ENCODE measurements at regions not wholly inside any gene's neighbourhood (a gene's known extent, or its start where the extent isn't known, plus 50 kb on each side); places are given as distances from the start of the nearest gene placed in this dataset.

GRCh38 chr15:89400116-89400781 lies 65.6 kb upstream of the POLG start:
- Histone ChIP-seq H3K27me3 (ENCODE audit: control insufficient read depth, insufficient read depth, low read length) (peaks cover 35% of the 10 kb centered on the region), H3K9me3 (ENCODE audit: control insufficient read depth, insufficient read depth, low read length) (no peaks in the 10 kb centered on the region), H3K36me3 (ENCODE audit: control insufficient read depth, insufficient read depth, low read length) (peaks cover 23% of the 10 kb centered on the region), H3K27ac (ENCODE audit: low read depth, low read length) (peak overlapping the region; percentile 94), H3K4me3 (ENCODE audit: low read depth, low read length) (peak overlapping the region; percentile 57), H3K4me1 (ENCODE audit: control insufficient read depth, insufficient read depth, low read length) (peaks cover 77% of the 10 kb centered on the region)
- DNase-seq (ENCODE audit: low read depth in 4 of 6, low spot score in 6 of 6), result peak in 2 of 6 donors; percentile 83 to 86
- under 1% methylated on average over 49 of the region's 55 CpGs for WGBS (ENCODE audit: insufficient coverage)

- WGBS (ENCODE audit: insufficient coverage), result under 1% methylated on average over 58 of the region's 68 CpGs
- peaks cover 30% of the 10 kb centered on the region for H3K27me3 ChIP-seq (ENCODE audit: control insufficient read depth, insufficient read depth, low read length)
- peak in 2 of 6 donors; percentile 91 to 92 for DNase-seq (ENCODE audit: low read depth in 4 of 6, low spot score in 6 of 6)
- H3K4me3 ChIP-seq (ENCODE audit: low read depth, low read length), result peak overlapping the region; percentile 57
- H3K36me3 ChIP-seq (ENCODE audit: control insufficient read depth, insufficient read depth, low read length), result peaks cover 27% of the 10 kb centered on the region
- H3K27ac ChIP-seq (ENCODE audit: low read depth, low read length), result peak overlapping the region; percentile 94
- H3K9me3 ChIP-seq (ENCODE audit: control insufficient read depth, insufficient read depth, low read length), result no peaks in the 10 kb centered on the region
- peaks cover 78% of the 10 kb centered on the region for H3K4me1 ChIP-seq (ENCODE audit: control insufficient read depth, insufficient read depth, low read length)
Observed at GRCh38 chr15:89399238-89400115, 64.9 kb upstream of the POLG start.

- Histone ChIP-seq H3K9me3 (ENCODE audit: control insufficient read depth, insufficient read depth, low read length) (no peaks in the 10 kb centered on the region), H3K4me1 (ENCODE audit: control insufficient read depth, insufficient read depth, low read length) (peaks cover 78% of the 10 kb centered on the region), H3K27ac (ENCODE audit: low read depth, low read length) (peak overlapping the region; percentile 94), H3K4me3 (ENCODE audit: low read depth, low read length) (peak overlapping the region; percentile 57), H3K27me3 (ENCODE audit: control insufficient read depth, insufficient read depth, low read length) (peaks cover 27% of the 10 kb centered on the region), H3K36me3 (ENCODE audit: control insufficient read depth, insufficient read depth, low read length) (peaks cover 33% of the 10 kb centered on the region)
- WGBS (ENCODE audit: insufficient coverage), result no CpG with 5 or more reads among the region's 5 CpGs
- peak in 1 of 6 donors; percentile 89 for DNase-seq (ENCODE audit: low read depth in 4 of 6, low spot score in 6 of 6)
Observed at GRCh38 chr15:89398896-89399237, 64.2 kb upstream of the POLG start.

GRCh38 chr15:89397653-89398023 lies 63.0 kb upstream of the POLG start:
- Histone ChIP-seq H3K4me3 (ENCODE audit: low read depth, low read length) (no peak overlapping the region), H3K27ac (ENCODE audit: low read depth, low read length) (peak overlapping the region; percentile 94), H3K36me3 (ENCODE audit: control insufficient read depth, insufficient read depth, low read length) (peaks cover 46% of the 10 kb centered on the region), H3K4me1 (ENCODE audit: control insufficient read depth, insufficient read depth, low read length) (peaks cover 84% of the 10 kb centered on the region), H3K9me3 (ENCODE audit: control insufficient read depth, insufficient read depth, low read length) (no peaks in the 10 kb centered on the region), H3K27me3 (ENCODE audit: control insufficient read depth, insufficient read depth, low read length) (peaks cover 24% of the 10 kb centered on the region)
- peak in 1 of 6 donors; percentile 34 for DNase-seq (ENCODE audit: low read depth in 4 of 6, low spot score in 6 of 6)
- WGBS (ENCODE audit: insufficient coverage), result 30% methylated on average over 3 of the region's 3 CpGs

- Histone ChIP-seq H3K27ac (ENCODE audit: low read depth, low read length) (peak overlapping the region; percentile 94), H3K36me3 (ENCODE audit: control insufficient read depth, insufficient read depth, low read length) (peaks cover 52% of the 10 kb centered on the region), H3K27me3 (ENCODE audit: control insufficient read depth, insufficient read depth, low read length) (peaks cover 19% of the 10 kb centered on the region), H3K4me3 (ENCODE audit: low read depth, low read length) (no peak overlapping the region), H3K4me1 (ENCODE audit: control insufficient read depth, insufficient read depth, low read length) (peaks cover 90% of the 10 kb centered on the region), H3K9me3 (ENCODE audit: control insufficient read depth, insufficient read depth, low read length) (no peaks in the 10 kb centered on the region)
- 26% methylated on average over 9 of the region's 12 CpGs for WGBS (ENCODE audit: insufficient coverage)
- DNase-seq (ENCODE audit: low read depth in 4 of 6, low spot score in 6 of 6), result peak in 2 of 6 donors; percentile 5 to 39
Observed at GRCh38 chr15:89396723-89397652, 62.4 kb upstream of the POLG start.

DNA sequence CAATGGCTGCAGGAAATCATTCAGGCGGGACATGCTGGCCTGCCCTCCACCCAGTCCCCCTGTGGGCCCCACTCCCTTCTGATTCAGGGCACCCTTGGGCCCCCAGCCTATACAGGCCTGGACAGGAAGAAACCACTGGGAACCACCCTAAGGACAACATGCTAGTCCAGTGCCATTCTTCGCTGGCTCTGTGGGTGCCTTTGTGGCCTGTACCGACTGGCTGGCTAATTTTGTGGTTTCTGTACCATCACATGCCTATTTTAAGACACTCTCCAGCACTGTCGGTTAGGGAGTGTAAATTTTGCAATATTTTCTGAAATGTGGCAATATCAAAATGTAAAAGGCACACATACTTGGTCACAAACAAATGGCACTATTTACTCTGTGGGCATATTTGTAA lies 61.4 kb upstream of the POLG start:
- Histone ChIP-seq H3K36me3 (ENCODE audit: control insufficient read depth, insufficient read depth, low read length) (peaks cover 62% of the 10 kb centered on the region), H3K27me3 (ENCODE audit: control insufficient read depth, insufficient read depth, low read length) (peaks cover 14% of the 10 kb centered on the region), H3K4me1 (ENCODE audit: control insufficient read depth, insufficient read depth, low read length) (peaks cover 93% of the 10 kb centered on the region), H3K27ac (ENCODE audit: low read depth, low read length) (peak overlapping the region; percentile 94), H3K4me3 (ENCODE audit: low read depth, low read length) (peak overlapping the region; percentile 9), H3K9me3 (ENCODE audit: control insufficient read depth, insufficient read depth, low read length) (no peaks in the 10 kb centered on the region)
- DNase-seq (ENCODE audit: low read depth in 4 of 6, low spot score in 6 of 6), result no peak
- 38% methylated on average over 3 of the region's 4 CpGs for WGBS (ENCODE audit: insufficient coverage)

- Histone ChIP-seq H3K27ac (ENCODE audit: low read depth, low read length) (peak overlapping the region; percentile 94), H3K4me1 (ENCODE audit: control insufficient read depth, insufficient read depth, low read length) (peaks cover 93% of the 10 kb centered on the region), H3K9me3 (ENCODE audit: control insufficient read depth, insufficient read depth, low read length) (no peaks in the 10 kb centered on the region), H3K36me3 (ENCODE audit: control insufficient read depth, insufficient read depth, low read length) (peaks cover 67% of the 10 kb centered on the region), H3K27me3 (ENCODE audit: control insufficient read depth, insufficient read depth, low read length) (peaks cover 14% of the 10 kb centered on the region), H3K4me3 (ENCODE audit: low read depth, low read length) (no peak overlapping the region)
- peak in 5 of 6 donors; percentile 64 to 94 (median 86) for DNase-seq (ENCODE audit: low read depth in 4 of 6, low spot score in 6 of 6)
- WGBS (ENCODE audit: insufficient coverage), result 14% methylated on average over 10 of the region's 10 CpGs
Observed at GRCh38 chr15:89395461-89395871, 60.8 kb upstream of the POLG start.

- H3K27ac ChIP-seq (ENCODE audit: low read depth, low read length), result peak overlapping the region; percentile 94
- DNase-seq (ENCODE audit: low read depth in 4 of 6, low spot score in 6 of 6), result peak in 1 of 6 donors; percentile 65
- peaks cover 72% of the 10 kb centered on the region for H3K36me3 ChIP-seq (ENCODE audit: control insufficient read depth, insufficient read depth, low read length)
- no peaks in the 10 kb centered on the region for H3K9me3 ChIP-seq (ENCODE audit: control insufficient read depth, insufficient read depth, low read length)
- H3K4me1 ChIP-seq (ENCODE audit: control insufficient read depth, insufficient read depth, low read length), result peaks cover 93% of the 10 kb centered on the region
- WGBS (ENCODE audit: insufficient coverage), result no CpG with 5 or more reads among the region's 2 CpGs
- H3K4me3 ChIP-seq (ENCODE audit: low read depth, low read length), result no peak overlapping the region
- peaks cover 11% of the 10 kb centered on the region for H3K27me3 ChIP-seq (ENCODE audit: control insufficient read depth, insufficient read depth, low read length)
Observed at GRCh38 chr15:89395031-89395430, 60.4 kb upstream of the POLG start.

GRCh38 chr15:89393056-89393455 lies 58.4 kb upstream of the POLG start:
- no peaks in the 10 kb centered on the region for H3K9me3 ChIP-seq (ENCODE audit: control insufficient read depth, insufficient read depth, low read length)
- no peaks in the 10 kb centered on the region for H3K27me3 ChIP-seq (ENCODE audit: control insufficient read depth, insufficient read depth, low read length)
- DNase-seq (ENCODE audit: low read depth in 4 of 6, low spot score in 6 of 6), result no peak
- H3K4me1 ChIP-seq (ENCODE audit: control insufficient read depth, insufficient read depth, low read length), result peaks cover 91% of the 10 kb centered on the region
- peak overlapping the region; percentile 94 for H3K27ac ChIP-seq (ENCODE audit: low read depth, low read length)
- H3K36me3 ChIP-seq (ENCODE audit: control insufficient read depth, insufficient read depth, low read length), result peaks cover 86% of the 10 kb centered on the region
- WGBS (ENCODE audit: insufficient coverage), result 41% methylated on average over 2 of the region's 5 CpGs
- no peak overlapping the region for H3K4me3 ChIP-seq (ENCODE audit: low read depth, low read length)
